ENCODE measurements at regions not wholly inside any gene's neighbourhood (a gene's known extent, or its start where the extent isn't known, plus 50 kb on each side); places are given as distances from the start of the nearest gene placed in this dataset.

DNA sequence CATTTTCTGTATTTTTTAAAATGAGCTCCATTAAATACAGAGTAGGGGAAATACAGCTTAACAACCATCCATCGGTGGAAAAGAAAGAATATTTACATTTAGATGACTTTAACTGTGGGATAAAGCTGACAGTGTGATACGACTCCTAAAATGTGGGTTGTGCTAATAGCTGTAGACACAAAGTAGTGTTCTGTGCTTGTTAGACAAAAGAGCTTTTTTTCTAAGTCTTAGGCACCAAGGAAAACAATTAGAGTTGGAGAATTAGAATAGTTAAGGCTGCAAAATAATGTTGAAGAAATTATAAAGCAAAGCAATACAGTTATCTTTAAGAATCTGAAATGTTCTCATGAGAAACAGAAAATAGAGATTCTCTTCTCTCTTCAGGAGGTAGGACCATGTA, 307.7 kb upstream of the KIRREL3 start:
- Histone ChIP-seq H3K9me3 (no peaks in the 10 kb centered on the region), H3K4me1 (no peaks in the 10 kb centered on the region), H3K4me3 (no peak overlapping the region), H3K27me3 (peaks cover 0 to 2% of the 10 kb centered on the region in 2 donors), H3K27ac (no peak overlapping the region), H3K36me3 (no peaks in the 10 kb centered on the region)
- no peak for DNase-seq
- no peak for TF ChIP-seq POLR2A (IDR thresholded peaks at IDR 0.05)
- TF ChIP-seq, protein P1, sequence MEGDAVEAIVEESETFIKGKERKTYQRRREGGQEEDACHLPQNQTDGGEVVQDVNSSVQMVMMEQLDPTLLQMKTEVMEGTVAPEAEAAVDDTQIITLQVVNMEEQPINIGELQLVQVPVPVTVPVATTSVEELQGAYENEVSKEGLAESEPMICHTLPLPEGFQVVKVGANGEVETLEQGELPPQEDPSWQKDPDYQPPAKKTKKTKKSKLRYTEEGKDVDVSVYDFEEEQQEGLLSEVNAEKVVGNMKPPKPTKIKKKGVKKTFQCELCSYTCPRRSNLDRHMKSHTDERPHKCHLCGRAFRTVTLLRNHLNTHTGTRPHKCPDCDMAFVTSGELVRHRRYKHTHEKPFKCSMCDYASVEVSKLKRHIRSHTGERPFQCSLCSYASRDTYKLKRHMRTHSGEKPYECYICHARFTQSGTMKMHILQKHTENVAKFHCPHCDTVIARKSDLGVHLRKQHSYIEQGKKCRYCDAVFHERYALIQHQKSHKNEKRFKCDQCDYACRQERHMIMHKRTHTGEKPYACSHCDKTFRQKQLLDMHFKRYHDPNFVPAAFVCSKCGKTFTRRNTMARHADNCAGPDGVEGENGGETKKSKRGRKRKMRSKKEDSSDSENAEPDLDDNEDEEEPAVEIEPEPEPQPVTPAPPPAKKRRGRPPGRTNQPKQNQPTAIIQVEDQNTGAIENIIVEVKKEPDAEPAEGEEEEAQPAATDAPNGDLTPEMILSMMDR (IDR thresholded peaks at IDR 0.05), result no peak
- intact Hi-C loops (cut with DNase I; ENCODE audit: low total_unique reads), result no loop called here

DNA sequence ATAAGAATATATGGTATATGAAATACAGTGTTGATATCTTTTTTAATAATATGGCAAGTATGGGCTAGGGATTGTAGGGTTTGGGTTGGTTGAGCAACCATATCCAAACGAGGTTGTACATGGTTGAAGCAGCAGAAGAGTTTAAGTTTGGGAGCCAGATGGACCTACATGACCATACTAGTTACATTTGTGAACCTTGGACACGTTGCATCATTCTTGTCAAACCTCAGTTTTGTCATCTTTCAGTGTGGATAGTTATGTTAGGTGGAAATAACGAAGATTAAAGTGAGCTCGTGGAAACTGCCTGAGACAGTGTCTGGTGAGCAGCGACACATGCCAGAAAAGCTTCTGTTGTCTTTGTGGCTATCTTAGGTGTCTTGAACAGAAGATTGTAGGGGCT, 307.1 kb upstream of the KIRREL3 start:
- no peak overlapping the region for H3K4me3 ChIP-seq
- peaks cover 0 to 2% of the 10 kb centered on the region in 2 donors for H3K27me3 ChIP-seq
- TF ChIP-seq, protein P1 (IDR thresholded peaks at IDR 0.05), result no peak
- TF ChIP-seq POLR2A (IDR thresholded peaks at IDR 0.05), result no peak
- H3K36me3 ChIP-seq, result no peaks in the 10 kb centered on the region
- DNase-seq, result no peak
- H3K4me1 ChIP-seq, result no peaks in the 10 kb centered on the region
- H3K27ac ChIP-seq, result no peak overlapping the region
- intact Hi-C loops (cut with DNase I; ENCODE audit: low total_unique reads), result no loop called here
- no peaks in the 10 kb centered on the region for H3K9me3 ChIP-seq

DNA sequence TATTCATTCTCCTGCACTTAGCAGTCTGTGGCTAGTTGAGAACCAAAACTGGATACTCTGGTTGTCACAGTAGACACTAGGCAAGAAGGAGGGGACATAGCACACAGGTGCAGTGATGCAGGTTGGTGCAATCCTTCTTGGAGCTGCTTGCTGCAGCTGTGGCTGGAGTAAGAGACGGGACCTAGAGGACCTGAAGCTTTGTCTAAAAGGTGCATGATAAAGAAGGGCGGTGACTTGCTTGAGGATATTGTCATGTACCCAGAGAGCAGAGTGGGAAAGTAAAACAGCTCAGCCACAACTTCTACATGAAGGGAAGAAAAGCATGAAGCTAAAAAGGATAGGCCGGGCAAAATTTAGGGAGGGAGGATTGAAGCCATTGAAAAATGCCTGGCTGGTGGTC, 304.1 kb upstream of the KIRREL3 start:
- peaks cover 0 to 2% of the 10 kb centered on the region in 2 donors for H3K27me3 ChIP-seq
- no peaks in the 10 kb centered on the region for H3K4me1 ChIP-seq
- no peak overlapping the region for H3K4me3 ChIP-seq
- TF ChIP-seq POLR2A (IDR thresholded peaks at IDR 0.05), result no peak
- TF ChIP-seq, protein P1 (IDR thresholded peaks at IDR 0.05), result no peak
- H3K27ac ChIP-seq, result no peak overlapping the region
- no peaks in the 10 kb centered on the region for H3K36me3 ChIP-seq
- intact Hi-C loops (cut with DNase I; ENCODE audit: low total_unique reads), result no loop called here
- H3K9me3 ChIP-seq, result no peaks in the 10 kb centered on the region
- no peak for DNase-seq

DNA sequence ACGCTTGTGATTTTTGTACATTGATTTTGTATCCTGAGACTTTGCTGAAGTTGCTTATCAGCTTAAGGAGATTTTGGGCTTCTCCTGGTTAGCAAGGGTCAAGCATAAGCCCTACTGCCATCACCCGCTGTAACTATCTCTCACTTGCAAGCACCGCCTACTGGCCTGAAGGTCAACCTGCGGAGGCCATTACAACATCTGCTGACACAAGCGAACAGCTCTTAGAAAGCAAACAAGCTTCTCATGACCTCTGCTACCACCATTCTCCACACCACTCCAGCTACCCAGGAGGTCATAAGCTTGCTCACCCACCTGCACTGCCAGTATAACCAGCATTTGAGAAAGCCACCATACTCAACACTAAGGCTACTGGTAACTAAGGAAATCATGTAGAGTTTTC, 288.4 kb upstream of the KIRREL3 start:
- intact Hi-C loops (cut with DNase I; ENCODE audit: low total_unique reads), result no loop called here
- no peaks in the 10 kb centered on the region for H3K4me1 ChIP-seq
- H3K9me3 ChIP-seq, result no peaks in the 10 kb centered on the region
- no peak for DNase-seq
- H3K27me3 ChIP-seq, result no peaks in the 10 kb centered on the region
- TF ChIP-seq, protein P1 (IDR thresholded peaks at IDR 0.05), result no peak
- TF ChIP-seq POLR2A (IDR thresholded peaks at IDR 0.05), result no peak
- no peak overlapping the region for H3K4me3 ChIP-seq
- no peak overlapping the region for H3K27ac ChIP-seq
- no peaks in the 10 kb centered on the region for H3K36me3 ChIP-seq

DNA sequence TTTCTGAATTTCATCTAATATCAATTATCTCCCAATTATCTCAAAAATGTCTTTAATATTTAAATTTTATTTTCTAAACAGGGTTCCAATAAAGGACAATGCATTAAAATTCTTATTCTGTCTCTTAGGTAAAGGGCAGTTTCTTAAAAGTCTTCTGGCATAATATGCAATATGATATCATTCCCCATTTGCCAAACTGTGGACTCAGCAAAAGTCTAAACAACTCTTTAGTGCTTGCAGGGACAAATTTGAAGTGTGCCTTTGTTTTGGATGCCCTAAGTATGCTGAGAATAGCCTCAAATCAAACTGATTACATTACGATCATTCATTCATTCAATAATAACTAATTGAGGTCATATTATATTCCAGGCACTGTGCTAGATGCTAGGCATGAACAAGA, 281.0 kb upstream of the KIRREL3 start:
- no peaks in the 10 kb centered on the region for H3K4me1 ChIP-seq
- H3K9me3 ChIP-seq, result no peaks in the 10 kb centered on the region
- no peaks in the 10 kb centered on the region for H3K36me3 ChIP-seq
- H3K27ac ChIP-seq, result no peak overlapping the region
- DNase-seq, result no peak
- intact Hi-C loops (cut with DNase I; ENCODE audit: low total_unique reads), result no loop called here
- H3K27me3 ChIP-seq, result no peaks in the 10 kb centered on the region
- H3K4me3 ChIP-seq, result no peak overlapping the region
- TF ChIP-seq POLR2A (IDR thresholded peaks at IDR 0.05), result no peak
- TF ChIP-seq, protein P1 (IDR thresholded peaks at IDR 0.05), result no peak

Measured in uterus (tissue), 3 donors.